ENCODE measurements at regions not wholly inside any gene's neighbourhood (a gene's known extent, or its start where the extent isn't known, plus 50 kb on each side); places are given as distances from the start of the nearest gene placed in this dataset.

GRCh38 chr21:28745131-28746016 is 247.3 kb downstream of the LTN1 start:
- no peaks in the 10 kb centered on the region for H3K4me1 Mint-ChIP-seq
- H3K36me3 Mint-ChIP-seq = no peaks in the 10 kb centered on the region
- H3K9me3 Mint-ChIP-seq = no peaks in the 10 kb centered on the region
- no peak overlapping the region for H3K27ac Mint-ChIP-seq
- DNase-seq (ENCODE audit: low spot score in 2 of 2) = peak; percentile 57 to 62
- ATAC-seq (ENCODE audit: low read depth) = peak; percentile 81
- H3K27me3 Mint-ChIP-seq = no peaks in the 10 kb centered on the region
- no peak overlapping the region for H3K4me3 Mint-ChIP-seq

- ATAC-seq (ENCODE audit: low read depth) = no peak
- no peak overlapping the region for H3K27ac Mint-ChIP-seq
Observed at GRCh38 chr21:28743723-28744122, 249.0 kb downstream of the LTN1 start.

GRCh38 chr21:28742527-28742926 is 250.2 kb downstream of the LTN1 start:
- H3K4me3 Mint-ChIP-seq = no peak overlapping the region

More at GRCh38 chr21:28743723-28744122, 249.0 kb downstream of the LTN1 start:
- Mint-ChIP-seq H3K27me3 (no peaks in the 10 kb centered on the region), H3K4me3 (no peak overlapping the region), H3K36me3 (no peaks in the 10 kb centered on the region), H3K4me1 (no peaks in the 10 kb centered on the region), H3K9me3 (no peaks in the 10 kb centered on the region)
- no peak for DNase-seq (ENCODE audit: low spot score in 2 of 2)

GRCh38 chr21:28740125-28740524 is 252.6 kb downstream of the LTN1 start:
- H3K27ac Mint-ChIP-seq = no peak overlapping the region
- no peaks in the 10 kb centered on the region for H3K4me1 Mint-ChIP-seq
- ATAC-seq (ENCODE audit: low read depth) = no peak
- H3K9me3 Mint-ChIP-seq = no peaks in the 10 kb centered on the region
- DNase-seq (ENCODE audit: low spot score in 2 of 2) = no peak
- no peaks in the 10 kb centered on the region for H3K27me3 Mint-ChIP-seq
- H3K4me3 Mint-ChIP-seq = no peak overlapping the region
- H3K36me3 Mint-ChIP-seq = no peaks in the 10 kb centered on the region

More at GRCh38 chr21:28742527-28742926, 250.2 kb downstream of the LTN1 start:
- DNase-seq (ENCODE audit: low spot score in 2 of 2) (no peak), ATAC-seq (ENCODE audit: low read depth) (no peak)
- H3K4me1 Mint-ChIP-seq = no peaks in the 10 kb centered on the region
- no peaks in the 10 kb centered on the region for H3K9me3 Mint-ChIP-seq
- H3K27me3 Mint-ChIP-seq = no peaks in the 10 kb centered on the region
- H3K27ac Mint-ChIP-seq = no peak overlapping the region
- no peaks in the 10 kb centered on the region for H3K36me3 Mint-ChIP-seq

GRCh38 chr21:28738882-28739281 is 253.8 kb downstream of the LTN1 start:
- Mint-ChIP-seq H3K4me1 (no peaks in the 10 kb centered on the region), H3K9me3 (no peaks in the 10 kb centered on the region), H3K4me3 (no peak overlapping the region), H3K27ac (no peak overlapping the region), H3K36me3 (no peaks in the 10 kb centered on the region), H3K27me3 (no peaks in the 10 kb centered on the region)
- ATAC-seq (ENCODE audit: low read depth) = no peak
- no peak for DNase-seq (ENCODE audit: low spot score in 2 of 2)

GRCh38 chr21:28738420-28738704 is 254.3 kb downstream of the LTN1 start:
- Mint-ChIP-seq H3K27me3 (no peaks in the 10 kb centered on the region), H3K36me3 (no peaks in the 10 kb centered on the region), H3K9me3 (no peaks in the 10 kb centered on the region), H3K27ac (no peak overlapping the region), H3K4me1 (no peaks in the 10 kb centered on the region), H3K4me3 (no peak overlapping the region)
- ATAC-seq (ENCODE audit: low read depth) = no peak
- DNase-seq (ENCODE audit: low spot score in 2 of 2) = no peak

GRCh38 chr21:28737674-28738419 is 254.8 kb downstream of the LTN1 start:
- DNase-seq (ENCODE audit: low spot score in 2 of 2) (no peak), ATAC-seq (ENCODE audit: low read depth) (no peak)
- no peak overlapping the region for H3K27ac Mint-ChIP-seq

GRCh38 chr21:28734522-28735175 is 258.0 kb downstream of the LTN1 start:
- no peak overlapping the region for H3K4me3 Mint-ChIP-seq

More at GRCh38 chr21:28737674-28738419, 254.8 kb downstream of the LTN1 start:
- Mint-ChIP-seq H3K4me1 (no peaks in the 10 kb centered on the region), H3K36me3 (no peaks in the 10 kb centered on the region), H3K4me3 (no peak overlapping the region), H3K9me3 (no peaks in the 10 kb centered on the region), H3K27me3 (no peaks in the 10 kb centered on the region)

GRCh38 chr21:28731700-28732321 is 260.9 kb downstream of the LTN1 start:
- Mint-ChIP-seq H3K4me1 (peaks cover 2% of the 10 kb centered on the region), H3K4me3 (no peak overlapping the region)
- no peak for DNase-seq (ENCODE audit: low spot score in 2 of 2)

More at GRCh38 chr21:28734522-28735175, 258.0 kb downstream of the LTN1 start:
- H3K27ac Mint-ChIP-seq = no peak overlapping the region
- ATAC-seq (ENCODE audit: low read depth) (no peak), DNase-seq (ENCODE audit: low spot score in 2 of 2) (no peak)
- H3K9me3 Mint-ChIP-seq = no peaks in the 10 kb centered on the region
- H3K27me3 Mint-ChIP-seq = no peaks in the 10 kb centered on the region
- no peaks in the 10 kb centered on the region for H3K36me3 Mint-ChIP-seq
- peaks cover 2% of the 10 kb centered on the region for H3K4me1 Mint-ChIP-seq

GRCh38 chr21:28729887-28730286 is 262.8 kb downstream of the LTN1 start:
- peaks cover 2% of the 10 kb centered on the region for H3K4me1 Mint-ChIP-seq

More at GRCh38 chr21:28731700-28732321, 260.9 kb downstream of the LTN1 start:
- no peaks in the 10 kb centered on the region for H3K27me3 Mint-ChIP-seq
- H3K36me3 Mint-ChIP-seq = no peaks in the 10 kb centered on the region
- H3K9me3 Mint-ChIP-seq = no peaks in the 10 kb centered on the region
- no peak for ATAC-seq (ENCODE audit: low read depth)
- no peak overlapping the region for H3K27ac Mint-ChIP-seq

GRCh38 chr21:28727809-28728208 is 264.9 kb downstream of the LTN1 start:
- H3K27me3 Mint-ChIP-seq = no peaks in the 10 kb centered on the region
- no peak for ATAC-seq (ENCODE audit: low read depth)
- H3K36me3 Mint-ChIP-seq = no peaks in the 10 kb centered on the region
- H3K9me3 Mint-ChIP-seq = no peaks in the 10 kb centered on the region
- peaks cover 2% of the 10 kb centered on the region for H3K4me1 Mint-ChIP-seq
- DNase-seq (ENCODE audit: low spot score in 2 of 2) = no peak
- H3K27ac Mint-ChIP-seq = no peak overlapping the region
- H3K4me3 Mint-ChIP-seq = no peak overlapping the region

More at GRCh38 chr21:28729887-28730286, 262.8 kb downstream of the LTN1 start:
- DNase-seq (ENCODE audit: low spot score in 2 of 2) = no peak
- H3K36me3 Mint-ChIP-seq = no peaks in the 10 kb centered on the region
- no peaks in the 10 kb centered on the region for H3K27me3 Mint-ChIP-seq
- H3K4me3 Mint-ChIP-seq = no peak overlapping the region
- H3K9me3 Mint-ChIP-seq = no peaks in the 10 kb centered on the region
- H3K27ac Mint-ChIP-seq = no peak overlapping the region
- ATAC-seq (ENCODE audit: low read depth) = no peak

- Mint-ChIP-seq H3K27ac (no peak overlapping the region), H3K27me3 (no peaks in the 10 kb centered on the region), H3K36me3 (no peaks in the 10 kb centered on the region), H3K4me3 (no peak overlapping the region), H3K9me3 (no peaks in the 10 kb centered on the region), H3K4me1 (no peaks in the 10 kb centered on the region)
- DNase-seq (ENCODE audit: low spot score in 2 of 2) (no peak), ATAC-seq (ENCODE audit: low read depth) (no peak)
Observed at GRCh38 chr21:28725396-28725795, 267.3 kb downstream of the LTN1 start.

GRCh38 chr21:28723646-28724045 is 269.0 kb downstream of the LTN1 start:
- Mint-ChIP-seq H3K4me1 (no peaks in the 10 kb centered on the region), H3K9me3 (no peaks in the 10 kb centered on the region), H3K4me3 (no peak overlapping the region), H3K36me3 (no peaks in the 10 kb centered on the region), H3K27me3 (no peaks in the 10 kb centered on the region), H3K27ac (no peak overlapping the region)
- no peak for DNase-seq (ENCODE audit: low spot score in 2 of 2)
- no peak for ATAC-seq (ENCODE audit: low read depth)

GRCh38 chr21:28719723-28720122 is 273.0 kb downstream of the LTN1 start:
- ATAC-seq (ENCODE audit: low read depth) (no peak), DNase-seq (ENCODE audit: low spot score in 2 of 2) (no peak)
- no peaks in the 10 kb centered on the region for H3K4me1 Mint-ChIP-seq
- no peak overlapping the region for H3K4me3 Mint-ChIP-seq
- no peaks in the 10 kb centered on the region for H3K27me3 Mint-ChIP-seq
- peaks cover 1% of the 10 kb centered on the region for H3K36me3 Mint-ChIP-seq
- peaks cover 1% of the 10 kb centered on the region for H3K9me3 Mint-ChIP-seq
- H3K27ac Mint-ChIP-seq = no peak overlapping the region
